Activated CD8-positive, alpha-beta T cell treated with anti-CD3 and anti-CD28 coated beads for 36 hours (primary cell): ENCODE measurements at regions not wholly inside any gene's neighbourhood (a gene's known extent, or its start where the extent isn't known, plus 50 kb on each side); places are given as distances from the start of the nearest gene placed in this dataset.

Source experiments
- ATAC-seq: fragments of 200-7000 bp; cut with Tn5 transposase; one replicate; pipeline ENCODE4 v1.10.0; 2021; ENCODE audit warnings: mild to moderate bottlenecking, moderate library complexity
- CTCF ChIA-PET: fragments of 350-600 bp; sonication (Branson Sonifier 250); formaldehyde crosslinking; loops from one replicate; lab custom pipeline; 2021; ENCODE audit warnings: antibody characterized with exemption; lab: Charles Lee
- POLR2A ChIA-PET: fragments of 350-600 bp; sonication (Branson Sonifier 250); formaldehyde crosslinking; loops from one replicate; lab custom pipeline; 2021; ENCODE audit warnings: antibody characterized with exemption; lab: Charles Lee
- DNase-seq: peaks from one replicate; pipeline ENCODE4 v3.0.0-alpha.2; 2020
- H3K27ac Mint-ChIP-seq: one replicate; pipeline ENCODE4 v1.8.0; 2021; ENCODE audit warnings: mild to moderate bottlenecking, mixed read lengths
- H3K27me3 Mint-ChIP-seq: one replicate; pipeline ENCODE4 v1.8.0; 2021; ENCODE audit warnings: mixed read lengths
- H3K36me3 Mint-ChIP-seq: one replicate; pipeline ENCODE4 v1.8.0; 2021; ENCODE audit warnings: low read depth, mixed read lengths
- H3K4me1 Mint-ChIP-seq: one replicate; pipeline ENCODE4 v1.8.0; 2021; ENCODE audit warnings: low read depth, mixed read lengths
- H3K4me3 Mint-ChIP-seq: one replicate; pipeline ENCODE4 v1.8.0; 2021; ENCODE audit warnings: mild to moderate bottlenecking, moderate library complexity, mixed read lengths
- H3K9me3 Mint-ChIP-seq: one replicate; pipeline ENCODE4 v1.8.0; 2021; ENCODE audit warnings: mixed read lengths
- intact Hi-C: fragments of 100-400 bp; cut with micrococcal nuclease; formaldehyde crosslinking; loops from one replicate; pipeline ENCODE4 v1.10.0; 2022
- TF ChIP-seq, protein P1 (sequence below): fragments of 200-600 bp; IDR thresholded peaks from one replicate; pipeline ENCODE4 v1.8.0; 2022; ENCODE audit warnings: antibody characterized with exemption, mild to moderate bottlenecking

DNA sequence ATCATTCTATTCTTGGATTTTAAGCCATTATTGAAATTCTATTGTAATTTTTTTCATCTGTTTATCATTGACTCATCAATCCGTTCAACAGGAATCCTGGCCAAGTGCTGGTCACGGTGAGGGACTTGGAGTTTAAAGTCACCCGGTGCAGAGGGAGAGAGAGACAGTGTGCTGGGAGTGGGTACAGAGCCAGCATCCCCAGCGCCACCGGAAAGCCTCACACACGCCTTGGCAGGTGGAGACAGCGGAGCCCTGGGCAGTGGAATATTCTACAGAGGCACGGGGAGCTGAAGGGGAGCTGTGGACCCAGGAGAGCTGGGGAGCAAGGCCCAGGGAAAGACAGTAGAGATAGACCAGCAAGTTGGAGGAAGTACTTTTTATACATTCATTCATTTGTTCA is 787.6 kb downstream of the BRD1 start:
- ATAC-seq (no peak), DNase-seq (no peak)
- ChIA-PET CTCF (no interaction called here), POLR2A (no interaction called here)
- H3K36me3 Mint-ChIP-seq, result no peaks in the 10 kb centered on the region
- intact Hi-C loops, result no loop called here
- H3K27me3 Mint-ChIP-seq, result no peaks in the 10 kb centered on the region
- no peak overlapping the region for H3K27ac Mint-ChIP-seq
- no peaks in the 10 kb centered on the region for H3K4me1 Mint-ChIP-seq
- TF ChIP-seq, protein P1, sequence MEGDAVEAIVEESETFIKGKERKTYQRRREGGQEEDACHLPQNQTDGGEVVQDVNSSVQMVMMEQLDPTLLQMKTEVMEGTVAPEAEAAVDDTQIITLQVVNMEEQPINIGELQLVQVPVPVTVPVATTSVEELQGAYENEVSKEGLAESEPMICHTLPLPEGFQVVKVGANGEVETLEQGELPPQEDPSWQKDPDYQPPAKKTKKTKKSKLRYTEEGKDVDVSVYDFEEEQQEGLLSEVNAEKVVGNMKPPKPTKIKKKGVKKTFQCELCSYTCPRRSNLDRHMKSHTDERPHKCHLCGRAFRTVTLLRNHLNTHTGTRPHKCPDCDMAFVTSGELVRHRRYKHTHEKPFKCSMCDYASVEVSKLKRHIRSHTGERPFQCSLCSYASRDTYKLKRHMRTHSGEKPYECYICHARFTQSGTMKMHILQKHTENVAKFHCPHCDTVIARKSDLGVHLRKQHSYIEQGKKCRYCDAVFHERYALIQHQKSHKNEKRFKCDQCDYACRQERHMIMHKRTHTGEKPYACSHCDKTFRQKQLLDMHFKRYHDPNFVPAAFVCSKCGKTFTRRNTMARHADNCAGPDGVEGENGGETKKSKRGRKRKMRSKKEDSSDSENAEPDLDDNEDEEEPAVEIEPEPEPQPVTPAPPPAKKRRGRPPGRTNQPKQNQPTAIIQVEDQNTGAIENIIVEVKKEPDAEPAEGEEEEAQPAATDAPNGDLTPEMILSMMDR, result no peak
- H3K4me3 Mint-ChIP-seq, result no peak overlapping the region
- no peaks in the 10 kb centered on the region for H3K9me3 Mint-ChIP-seq

DNA sequence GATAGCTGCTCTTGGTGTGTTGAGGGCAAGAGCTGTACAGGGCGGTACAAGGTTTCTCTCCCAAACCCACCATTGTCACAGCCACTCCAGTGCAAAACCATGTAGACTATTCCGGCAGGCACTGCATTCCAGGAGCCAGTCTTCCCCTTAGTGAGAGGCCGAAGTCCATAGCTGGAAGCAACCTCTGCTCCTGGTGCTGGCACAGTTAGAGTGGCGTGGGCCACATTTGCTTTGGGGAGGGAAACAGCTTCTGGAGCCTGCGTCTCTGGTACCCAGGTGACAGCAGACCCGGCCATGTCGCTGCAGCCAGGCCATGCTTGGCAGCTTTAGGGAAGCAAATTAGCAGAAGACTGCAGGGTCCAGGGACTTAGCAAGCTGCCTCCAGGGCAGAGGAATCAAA is 788.0 kb downstream of the BRD1 start:
- Mint-ChIP-seq H3K36me3 (no peaks in the 10 kb centered on the region), H3K9me3 (no peaks in the 10 kb centered on the region), H3K4me1 (no peaks in the 10 kb centered on the region), H3K27me3 (no peaks in the 10 kb centered on the region), H3K4me3 (no peak overlapping the region), H3K27ac (no peak overlapping the region)
- ATAC-seq (no peak), DNase-seq (no peak)
- TF ChIP-seq, protein P1, result no peak
- intact Hi-C loops, result no loop called here
- ChIA-PET POLR2A (no interaction called here), CTCF (no interaction called here)

DNA sequence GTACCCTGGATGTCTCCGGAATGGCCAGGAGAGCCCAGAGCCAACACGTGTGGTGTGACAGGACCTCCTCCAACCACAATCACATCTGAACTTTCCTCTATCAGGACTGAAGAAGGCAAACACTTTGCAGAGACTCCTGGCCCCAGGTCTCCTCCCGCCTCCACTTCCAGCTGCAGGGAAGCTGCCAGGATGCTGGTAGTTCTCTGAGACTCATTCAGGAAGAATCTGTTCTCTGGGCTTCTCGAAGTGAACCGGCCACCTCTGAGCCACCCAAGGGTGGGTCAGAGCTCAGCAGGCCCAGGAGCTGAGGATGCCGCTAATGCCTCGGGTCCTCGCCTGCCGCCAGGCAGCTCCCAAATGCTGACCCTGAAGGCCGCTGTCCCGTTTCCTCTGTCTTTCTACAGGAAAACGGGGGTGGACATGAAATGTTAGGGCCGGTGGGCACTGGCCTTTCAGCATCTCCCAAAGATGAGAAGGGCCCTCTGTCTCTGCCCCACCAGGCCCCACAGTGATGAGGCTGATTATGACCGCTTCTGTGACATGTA is 789.9 kb downstream of the BRD1 start:
- POLR2A ChIA-PET, result no interaction called here
- no peak overlapping the region for H3K27ac Mint-ChIP-seq

DNA sequence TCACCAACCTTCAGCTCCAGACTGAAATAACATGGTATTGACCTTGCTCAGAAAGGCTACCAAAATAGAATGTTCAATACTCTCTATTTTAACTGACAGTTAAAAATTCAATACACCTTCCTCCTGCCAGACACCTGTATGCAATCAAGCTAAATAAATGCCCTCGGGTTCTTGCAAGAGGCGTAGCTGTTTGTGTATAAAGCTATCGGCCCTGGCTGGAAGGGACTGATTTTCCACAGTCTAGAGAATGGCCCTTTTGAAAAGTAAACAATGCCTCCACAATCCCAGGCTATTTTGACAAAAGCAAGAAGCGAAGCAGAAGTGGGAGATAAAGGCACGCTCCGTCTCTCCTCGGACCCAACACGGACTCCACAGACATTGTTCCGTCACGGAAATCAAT is 791.2 kb downstream of the BRD1 start:
- Mint-ChIP-seq H3K4me3 (no peak overlapping the region), H3K27me3 (no peaks in the 10 kb centered on the region), H3K4me1 (no peaks in the 10 kb centered on the region), H3K36me3 (no peaks in the 10 kb centered on the region), H3K9me3 (no peaks in the 10 kb centered on the region), H3K27ac (no peak overlapping the region)
- no peak for DNase-seq
- TF ChIP-seq, protein P1, result no peak
- CTCF ChIA-PET, result interaction anchor here (0.6 kb wide), 1 partner anchor 10 kb away, joined by 3 read pairs; no protein-coding TSS in a partner anchor
- POLR2A ChIA-PET, result interaction anchor here (0.6 kb wide), 1 partner anchor 903 kb away, joined by 3 read pairs; no protein-coding TSS in a partner anchor
- intact Hi-C loops, result no loop called here
- ATAC-seq, result no peak

More for the DNA sequence above, 789.9 kb downstream of the BRD1 start:
- Mint-ChIP-seq H3K27me3 (no peaks in the 10 kb centered on the region), H3K9me3 (no peaks in the 10 kb centered on the region), H3K4me3 (no peak overlapping the region), H3K36me3 (no peaks in the 10 kb centered on the region), H3K4me1 (no peaks in the 10 kb centered on the region)
- TF ChIP-seq, protein P1, result no peak
- DNase-seq (no peak), ATAC-seq (no peak)
- CTCF ChIA-PET, result no interaction called here
- intact Hi-C loops, result no loop called here

DNA sequence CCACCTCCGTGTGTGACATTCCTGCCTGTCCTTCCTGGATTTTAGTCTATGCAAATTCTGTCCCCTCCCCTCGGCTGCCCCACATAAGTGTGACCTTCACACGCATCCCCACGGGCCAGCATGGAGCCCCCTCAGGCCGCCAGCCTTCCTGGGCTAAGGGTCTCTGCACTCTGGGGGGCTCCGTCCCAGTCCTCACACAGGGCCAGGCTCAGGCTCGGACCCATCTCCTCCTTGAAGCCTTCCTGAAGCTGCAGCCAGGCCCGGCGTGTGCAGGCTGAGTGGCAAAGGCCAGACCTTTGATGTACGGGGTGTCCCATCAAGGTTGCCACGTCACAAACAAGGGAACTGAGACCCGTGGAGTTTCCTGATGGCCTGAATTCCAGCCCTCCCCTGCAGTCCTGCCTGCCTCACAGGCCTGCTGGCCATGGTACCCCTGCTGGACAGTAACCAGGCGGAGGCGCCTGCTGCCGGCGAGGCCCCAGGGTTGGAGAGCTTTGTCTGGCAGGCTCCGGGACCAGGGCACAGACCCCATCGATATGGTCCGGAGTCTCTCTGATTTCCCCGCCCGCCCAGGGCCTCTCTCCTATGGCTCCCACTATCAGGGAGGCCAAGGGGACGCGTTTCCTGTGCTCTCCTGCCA is 791.7 kb downstream of the BRD1 start:
- no peak for ATAC-seq
- intact Hi-C loops, result no loop called here
- TF ChIP-seq, protein P1, result no peak
- no peak overlapping the region for H3K27ac Mint-ChIP-seq
- H3K9me3 Mint-ChIP-seq, result no peaks in the 10 kb centered on the region
- DNase-seq, result no peak
- H3K27me3 Mint-ChIP-seq, result no peaks in the 10 kb centered on the region
- H3K4me3 Mint-ChIP-seq, result no peak overlapping the region
- CTCF ChIA-PET, result interaction anchor here (0.6 kb wide), 1 partner anchor 11 kb away, joined by 3 read pairs; no protein-coding TSS in a partner anchor
- no peaks in the 10 kb centered on the region for H3K36me3 Mint-ChIP-seq
- POLR2A ChIA-PET, result interaction anchor here (0.6 kb wide), 1 partner anchor 903 kb away, joined by 3 read pairs; no protein-coding TSS in a partner anchor
- no peaks in the 10 kb centered on the region for H3K4me1 Mint-ChIP-seq
